Kidney (tissue), 13 donors: ENCODE measurements at regions not wholly inside any gene's neighbourhood (a gene's known extent, or its start where the extent isn't known, plus 50 kb on each side); places are given as distances from the start of the nearest gene placed in this dataset.

ENCODE experiments used
- DNase-seq, 5 donors: peaks; one replicate each; pipeline ENCODE4 v3.0.0-alpha.2; 2013 to 2020
- FAIRE-seq: peaks from 2 replicates; lab custom pipeline; 2012; peaks lifted over from hg19 to GRCh38; lab: Jason Lieb, UNC
- H3K27ac ChIP-seq, 2 donors: one replicate each; pipeline ENCODE4 v1.7.0; 2013; ENCODE audit warnings: low read depth in 2 of 2, low read length in 2 of 2, inconsistent platforms in 1 of 2
- H3K27me3 ChIP-seq: one replicate; pipeline ENCODE4 v1.7.1; 2013; ENCODE audit warnings: low read length, inconsistent platforms; ENCODE audit not compliant: control insufficient read depth, insufficient read depth
- H3K36me3 ChIP-seq, 3 donors: one replicate each; pipeline versions ENCODE4 v1.7.0 to v1.7.1; 2013; ENCODE audit warnings: low read length in 3 of 3, control low read depth in 1 of 3, inconsistent platforms in 1 of 3; ENCODE audit not compliant: insufficient read depth in 3 of 3, control insufficient read depth in 2 of 3
- H3K4me1 ChIP-seq, 3 donors: one replicate each; pipeline versions ENCODE4 v1.7.0 to v1.7.1; 2013; ENCODE audit warnings: low read length in 3 of 3, inconsistent platforms in 1 of 3, low read depth in 1 of 3; ENCODE audit not compliant: control insufficient read depth in 2 of 3, insufficient read depth in 2 of 3
- H3K4me3 ChIP-seq, 3 donors: one replicate each; pipeline versions ENCODE4 v1.7.0 to v1.8.1; 2013; ENCODE audit warnings: low read length in 3 of 3, control low read depth in 1 of 3, inconsistent platforms in 1 of 3
- H3K9ac ChIP-seq, 3 donors: one replicate each; pipeline versions ENCODE4 v1.7.0 to v1.7.1; 2013; ENCODE audit warnings: low read length in 3 of 3, control low read depth in 1 of 3, inconsistent platforms in 1 of 3
- H3K9me3 ChIP-seq, 3 donors: one replicate each; pipeline versions ENCODE4 v1.7.0 to v1.7.1; 2013; ENCODE audit warnings: low read length in 3 of 3, control low read depth in 1 of 3, inconsistent platforms in 1 of 3; ENCODE audit not compliant: control insufficient read depth in 2 of 3, insufficient read depth in 1 of 3
- CTCF ChIP-seq: IDR thresholded peaks from 3 replicates; pipeline ENCODE4 v1.5.1; 2012; ENCODE audit warnings: mild to moderate bottlenecking, moderate library complexity, borderline replicate concordance; ENCODE audit not compliant: insufficient read depth; ENCODE audit errors: extremely low read depth
- intact Hi-C: fragments of 100-400 bp; cut with DNase I; formaldehyde crosslinking; loops from one replicate; pipeline ENCODE4 v1.11.1; 2022
- donor health status: control.
- donor health status: control.
- donor health status: control.
- donor health status: control.
- donor health status: control.
- donor health status: DM: yes; HTN: yes; CAD: no.
- donor health status: Normal renal cell carcinoma (clear cell type).

- H3K4me1 ChIP-seq = no peaks in the 10 kb centered on the region
- no peak overlapping the region for H3K9ac ChIP-seq
- no peak for TF ChIP-seq CTCF
- intact Hi-C loops = no loop called here
- H3K27ac ChIP-seq = no peak overlapping the region
- peaks cover 0 to 2% (median 0%) of the 10 kb centered on the region in 3 donors for H3K9me3 ChIP-seq
- FAIRE-seq (no peak), DNase-seq (no peak)
- no peak overlapping the region for H3K4me3 ChIP-seq
- no peaks in the 10 kb centered on the region for H3K27me3 ChIP-seq
- no peaks in the 10 kb centered on the region for H3K36me3 ChIP-seq
These were observed 69.1 kb upstream of the PROK2 start for GRCh38 chr3:71854096-71854495.

GRCh38 chr3:71851878-71852277 lies 66.9 kb upstream of the PROK2 start:
- intact Hi-C loops = no loop called here
- no peaks in the 10 kb centered on the region for H3K27me3 ChIP-seq
- no peak overlapping the region for H3K9ac ChIP-seq
- TF ChIP-seq CTCF = no peak
- peaks cover 0 to 10% (median 0%) of the 10 kb centered on the region in 3 donors for H3K9me3 ChIP-seq
- H3K4me1 ChIP-seq = no peaks in the 10 kb centered on the region
- H3K36me3 ChIP-seq = no peaks in the 10 kb centered on the region
- no peak overlapping the region for H3K27ac ChIP-seq
- FAIRE-seq (no peak), DNase-seq (no peak)
- H3K4me3 ChIP-seq = no peak overlapping the region

- H3K27ac ChIP-seq = no peak overlapping the region
- no peaks in the 10 kb centered on the region for H3K4me1 ChIP-seq
- H3K36me3 ChIP-seq = no peaks in the 10 kb centered on the region
- no peak for FAIRE-seq
- intact Hi-C loops = no loop called here
- H3K4me3 ChIP-seq = no peak overlapping the region
- H3K9ac ChIP-seq = no peak overlapping the region
- peaks cover 0 to 10% (median 0%) of the 10 kb centered on the region in 3 donors for H3K9me3 ChIP-seq
- no peak for DNase-seq
- no peak for TF ChIP-seq CTCF
- no peaks in the 10 kb centered on the region for H3K27me3 ChIP-seq
These were observed 65.7 kb upstream of the PROK2 start for GRCh38 chr3:71850654-71851053.

GRCh38 chr3:71849681-71850080 lies 64.7 kb upstream of the PROK2 start:
- no peaks in the 10 kb centered on the region for H3K4me1 ChIP-seq
- TF ChIP-seq CTCF = no peak
- H3K27ac ChIP-seq = no peak overlapping the region
- no peak overlapping the region for H3K9ac ChIP-seq
- peaks cover 0 to 10% (median 0%) of the 10 kb centered on the region in 3 donors for H3K9me3 ChIP-seq
- no peak overlapping the region for H3K4me3 ChIP-seq
- DNase-seq (no peak), FAIRE-seq (no peak)
- intact Hi-C loops = no loop called here
- no peaks in the 10 kb centered on the region for H3K36me3 ChIP-seq
- no peaks in the 10 kb centered on the region for H3K27me3 ChIP-seq
